ENCODE measurements at regions not wholly inside any gene's neighbourhood (a gene's known extent, or its start where the extent isn't known, plus 50 kb on each side); places are given as distances from the start of the nearest gene placed in this dataset.
"Not testable (repeated sequence)": the region's sequence is repeated elsewhere in the genome, so short reads cannot be mapped to it uniquely, and the experiment has no call there.

DNA sequence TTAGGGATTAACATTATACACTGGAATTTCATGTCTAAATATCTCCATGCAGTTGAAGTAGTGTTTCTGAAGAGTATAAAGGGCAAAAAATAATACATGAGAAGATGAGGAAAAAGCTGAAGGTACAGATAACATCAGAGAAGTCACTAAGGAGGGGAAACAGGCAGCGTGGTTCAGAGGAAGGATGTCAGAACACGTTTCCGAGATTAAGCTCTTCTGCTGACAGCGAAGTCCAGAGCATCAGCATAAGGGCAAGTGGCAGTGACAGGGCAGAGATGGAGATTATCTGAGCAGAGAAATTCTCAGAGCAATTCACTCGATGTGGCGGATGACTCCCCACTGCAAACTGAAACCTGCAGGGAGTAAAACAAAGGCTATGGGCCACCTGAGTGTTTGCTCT lies 443.2 kb upstream of the FRG1 start:
- DNase-seq = no peak

DNA sequence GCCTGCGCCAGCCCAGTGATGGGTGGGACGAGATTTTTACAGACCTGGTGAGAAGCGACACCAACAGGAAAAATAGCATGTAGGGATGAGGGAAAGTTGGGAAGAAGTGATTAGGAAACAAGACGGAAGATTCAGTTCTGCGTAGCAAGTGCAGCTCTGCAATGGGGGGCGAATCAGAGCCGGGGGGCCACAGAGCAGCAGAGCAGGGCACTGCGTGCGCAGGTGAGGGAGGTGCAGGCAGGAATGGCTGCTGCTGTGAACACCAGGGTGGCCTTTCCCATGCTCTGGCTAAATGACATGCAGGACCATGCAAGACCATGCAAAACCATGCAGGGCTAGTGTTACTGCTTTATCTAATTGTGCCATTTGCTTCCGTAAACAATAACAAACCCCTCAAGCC lies 442.7 kb upstream of the FRG1 start:
- DNase-seq = no peak

DNA sequence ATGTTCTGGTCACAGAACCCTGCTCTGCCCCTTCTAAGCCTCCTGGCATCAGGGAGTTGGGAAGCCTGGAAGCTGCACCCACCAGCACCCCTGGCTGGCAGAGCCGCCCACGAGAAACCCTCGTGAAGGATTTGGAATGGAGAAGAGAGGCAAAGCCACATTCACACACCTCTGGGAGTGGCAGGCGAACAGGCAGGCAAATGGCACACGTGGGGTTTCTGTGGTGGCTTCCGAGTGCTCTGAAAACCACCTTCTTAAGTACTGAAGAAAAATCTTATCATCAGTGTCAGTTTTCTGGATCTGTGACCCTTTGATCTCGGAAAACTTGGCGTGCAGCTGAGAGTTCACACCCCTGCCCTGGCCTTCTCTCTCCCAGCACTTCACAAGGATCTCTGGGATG lies 442.2 kb upstream of the FRG1 start:
- no peak for DNase-seq

DNA sequence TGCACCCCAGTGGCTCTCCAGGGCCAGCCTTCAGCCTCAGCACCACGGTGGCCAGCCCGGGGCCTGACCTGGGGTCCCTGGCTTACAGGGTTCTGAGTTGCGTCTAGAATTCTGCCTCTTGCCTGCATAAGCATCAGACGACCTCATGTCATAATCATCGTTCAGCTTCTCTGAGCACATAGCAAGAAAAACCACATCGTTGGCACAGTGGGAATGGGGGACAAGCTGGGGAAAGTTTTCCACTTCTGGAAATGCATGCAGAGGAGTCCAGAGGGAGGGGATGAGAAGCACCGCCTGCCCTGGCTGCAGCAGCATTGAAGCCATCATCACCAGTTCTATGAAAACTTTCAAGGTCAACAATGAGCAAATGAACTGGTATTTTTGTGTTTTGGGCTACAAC lies 441.0 kb upstream of the FRG1 start:
- DNase-seq = no peak

- no peak for DNase-seq
Measured at GRCh38 chr4:189500970-189501369, 439.7 kb upstream of the FRG1 start.

GRCh38 chr4:189502841-189503435 lies 437.7 kb upstream of the FRG1 start:
- DNase-seq = no peak

GRCh38 chr4:189504220-189504619 lies 436.5 kb upstream of the FRG1 start:
- DNase-seq = no peak

DNA sequence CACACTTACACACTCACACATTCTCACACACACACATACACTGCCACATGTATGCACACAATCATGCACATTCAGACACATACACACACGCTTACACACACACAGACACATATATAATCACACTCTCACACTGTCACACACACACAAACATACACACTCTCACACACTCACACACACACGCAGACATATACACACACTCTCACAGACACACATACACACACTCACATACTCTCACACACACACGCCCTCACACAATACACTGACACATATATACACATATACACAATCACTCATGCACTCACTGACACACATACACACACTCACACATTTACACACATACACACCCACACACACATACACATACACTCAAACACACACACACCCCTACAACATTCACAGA lies 435.3 kb upstream of the FRG1 start:
- DNase-seq = no peak

DNA sequence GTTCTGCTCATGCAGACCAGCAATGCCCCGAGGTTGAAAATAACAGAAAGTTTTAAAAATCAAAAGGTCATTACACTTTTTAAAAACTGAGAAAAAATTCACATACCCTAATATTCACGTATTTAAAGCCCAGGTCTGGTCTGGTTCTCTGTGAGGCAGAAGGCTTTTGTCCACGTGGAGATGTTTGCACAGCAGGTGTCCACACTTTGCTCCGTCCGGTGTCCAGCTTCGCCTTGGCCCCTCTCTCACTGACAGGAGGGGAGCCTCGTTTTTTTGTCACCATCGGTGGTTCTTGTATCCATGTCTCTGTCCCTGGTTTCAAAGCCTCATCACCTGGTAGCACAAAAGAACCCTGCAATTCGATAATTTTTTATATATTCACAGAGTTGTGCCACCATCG lies 434.6 kb upstream of the FRG1 start:
- no peak for DNase-seq

DNA sequence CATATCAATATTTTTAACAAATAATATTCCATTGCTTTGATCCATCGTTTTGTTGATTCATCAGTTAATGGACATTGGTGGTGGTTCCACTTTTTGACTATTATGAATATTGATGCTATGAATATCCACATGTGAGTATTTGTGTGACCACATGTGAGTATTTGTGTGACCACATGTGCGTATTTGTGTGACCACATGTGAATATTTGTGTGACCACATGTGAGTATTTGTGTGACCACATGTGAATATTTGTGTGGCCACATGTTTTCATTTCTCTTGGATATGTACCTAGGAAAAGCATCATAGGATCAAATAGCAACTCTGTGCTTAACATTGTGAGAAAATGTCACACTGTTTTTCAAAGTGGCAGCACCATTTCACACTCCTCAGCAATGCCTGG lies 433.6 kb upstream of the FRG1 start:
- no peak for DNase-seq

- no peak for DNase-seq
Measured at GRCh38 chr4:189510601-189511000, 430.1 kb upstream of the FRG1 start.

DNA sequence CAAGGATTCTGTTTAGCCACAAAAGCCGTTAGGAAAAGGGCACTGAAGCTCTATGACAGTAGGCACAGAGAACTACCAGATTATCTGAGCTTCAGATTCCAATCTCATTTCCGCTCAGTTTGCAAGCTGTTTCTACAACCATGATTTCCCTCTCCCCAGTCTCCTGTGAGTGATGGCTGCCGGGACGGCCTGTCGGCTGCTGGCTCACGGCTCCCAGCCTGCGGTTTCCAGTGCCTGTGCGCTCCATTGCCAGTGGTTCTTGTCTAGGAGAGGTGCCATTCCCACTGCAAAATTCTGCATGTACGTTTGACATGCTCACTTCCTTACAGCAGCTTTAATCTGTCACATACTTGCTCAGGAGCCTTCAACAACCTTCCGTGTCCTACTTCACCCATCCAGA lies 429.1 kb upstream of the FRG1 start:
- DNase-seq = no peak

DNA sequence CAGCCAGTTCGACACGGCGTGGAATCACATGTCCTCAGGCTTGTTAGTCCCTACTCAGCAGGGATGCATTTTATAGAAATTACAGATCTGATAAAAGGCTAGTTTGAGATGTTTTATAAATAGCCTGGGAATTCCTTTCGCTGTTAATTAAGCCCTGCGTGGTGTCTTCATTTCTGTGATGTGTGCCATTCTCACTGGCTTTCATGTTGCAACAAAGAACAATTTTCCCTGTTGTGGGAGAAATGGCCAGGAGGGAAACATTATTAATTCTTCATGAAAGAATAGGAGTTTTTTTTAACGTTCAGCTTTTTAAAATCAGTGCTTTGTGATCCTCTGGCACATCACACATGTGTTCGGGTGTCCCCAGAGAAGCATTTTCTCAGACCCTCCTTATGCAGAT lies 427.3 kb upstream of the FRG1 start:
- DNase-seq = no peak

- no peak for DNase-seq
Measured at GRCh38 chr4:189514209-189514608, 426.5 kb upstream of the FRG1 start.

GRCh38 chr4:189516902-189517301 lies 423.8 kb upstream of the FRG1 start:
- DNase-seq = no peak

- no peak for DNase-seq
Measured at GRCh38 chr4:189519186-189519585, 421.5 kb upstream of the FRG1 start.

DNA sequence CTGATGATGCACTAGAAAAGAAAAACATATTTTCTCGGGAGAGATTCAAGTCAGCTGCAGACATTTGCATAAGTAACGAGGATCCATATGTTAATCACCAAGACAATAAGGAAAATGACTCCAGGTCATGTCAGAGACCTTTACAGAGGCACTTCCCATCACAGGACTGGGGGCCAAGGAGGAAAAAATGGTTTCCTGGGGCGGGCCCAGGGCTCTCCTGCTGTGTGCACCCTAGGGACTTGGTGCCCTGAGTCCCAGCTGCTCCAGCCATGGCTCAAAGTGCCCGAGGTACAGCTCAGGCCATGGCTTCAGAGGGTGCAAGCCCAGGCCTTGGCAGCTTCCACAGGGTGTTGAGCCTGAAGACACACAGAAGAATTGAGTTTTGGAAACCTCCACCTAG lies 415.4 kb upstream of the FRG1 start:
- no peak for DNase-seq

GRCh38 chr4:189530848-189531247 lies 409.8 kb upstream of the FRG1 start:
- DNase-seq = no peak

GRCh38 chr4:189533603-189534002 lies 407.1 kb upstream of the FRG1 start:
- no peak for DNase-seq

DNA sequence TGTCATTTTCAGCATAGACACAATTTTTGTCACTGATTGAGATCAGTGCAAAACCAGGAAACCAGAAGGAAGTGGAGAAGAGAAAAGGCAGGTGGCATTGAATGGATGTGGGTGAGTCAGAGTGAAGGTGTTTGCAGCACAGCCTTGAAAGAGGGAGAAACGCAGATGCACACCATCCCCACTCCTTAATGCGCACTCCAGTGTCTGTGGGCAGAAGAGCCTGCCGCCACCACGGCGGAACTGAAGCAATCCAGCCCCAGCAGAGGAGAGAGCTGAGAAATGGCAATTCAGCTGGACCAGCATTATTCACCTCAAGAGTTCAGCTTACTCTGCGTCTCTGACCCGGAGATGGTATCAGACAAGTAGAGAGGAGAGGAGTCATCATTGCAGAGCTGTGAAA lies 393.1 kb upstream of the FRG1 start:
- DNase-seq = no peak

DNA sequence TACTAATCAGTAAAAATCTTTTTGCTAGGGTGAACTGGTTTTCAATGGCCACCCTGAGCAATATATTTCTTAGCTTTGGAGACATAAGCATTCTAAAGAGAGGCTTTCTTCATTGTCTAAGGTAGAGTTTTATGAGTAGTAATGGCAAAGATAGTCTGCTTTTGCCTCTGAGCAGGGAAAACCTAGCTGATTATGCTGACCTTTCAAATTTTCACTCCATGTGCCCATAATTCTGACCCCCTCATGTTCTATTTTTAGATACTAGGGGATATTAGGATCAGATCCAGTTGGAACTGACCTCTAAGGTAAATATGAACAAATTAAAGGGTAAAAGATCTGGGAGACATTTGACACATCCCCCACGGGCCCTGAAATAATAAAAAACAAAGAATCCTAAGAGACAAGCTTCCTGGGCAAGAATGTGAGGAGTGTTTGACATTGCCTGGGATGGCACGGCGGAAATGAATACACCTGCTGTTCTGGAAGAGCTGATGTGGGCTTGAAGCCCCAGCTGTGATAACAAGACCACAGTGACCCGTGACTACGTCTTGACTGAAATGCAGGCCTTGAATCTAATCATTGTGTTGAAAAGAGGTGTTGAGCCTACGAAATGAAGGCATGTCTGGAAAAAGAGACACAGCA lies 392.1 kb upstream of the FRG1 start:
- no peak for DNase-seq

DNA sequence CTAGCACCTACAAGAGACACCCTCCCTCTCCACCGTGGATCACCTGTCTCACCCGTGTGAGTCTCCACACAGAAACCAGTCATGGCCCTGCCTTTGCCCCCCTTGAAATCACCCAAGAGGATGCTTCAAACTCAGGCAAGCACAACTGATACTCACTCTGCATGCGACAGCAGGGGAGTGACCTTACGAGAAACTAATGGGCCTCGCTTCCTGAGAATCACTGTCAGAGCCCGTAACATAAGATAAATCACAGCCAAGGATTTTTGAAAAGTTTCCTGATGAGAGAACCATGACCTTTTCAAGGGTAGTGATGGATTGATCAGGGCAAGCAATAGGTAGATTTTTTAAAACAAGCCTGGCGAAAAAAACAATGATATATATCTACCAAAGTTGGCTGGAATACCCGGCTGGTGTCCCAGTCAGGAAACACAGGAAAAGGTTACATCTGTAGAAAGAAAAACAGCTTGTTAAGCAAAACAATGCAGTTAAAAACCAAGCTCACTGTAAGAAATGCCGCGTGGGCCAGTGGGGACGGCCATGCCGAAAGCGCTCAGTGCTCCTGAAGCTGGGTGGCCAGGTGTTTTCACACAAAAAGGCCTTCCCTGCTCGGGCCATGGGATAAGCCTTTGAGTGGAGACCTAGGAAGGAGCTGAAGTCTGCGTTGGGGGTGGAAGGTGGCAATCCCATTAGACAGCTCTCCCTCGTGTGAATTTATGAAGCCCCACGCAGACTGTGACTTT lies 388.6 kb upstream of the FRG1 start:
- DNase-seq = not testable (repeated sequence)

DNA sequence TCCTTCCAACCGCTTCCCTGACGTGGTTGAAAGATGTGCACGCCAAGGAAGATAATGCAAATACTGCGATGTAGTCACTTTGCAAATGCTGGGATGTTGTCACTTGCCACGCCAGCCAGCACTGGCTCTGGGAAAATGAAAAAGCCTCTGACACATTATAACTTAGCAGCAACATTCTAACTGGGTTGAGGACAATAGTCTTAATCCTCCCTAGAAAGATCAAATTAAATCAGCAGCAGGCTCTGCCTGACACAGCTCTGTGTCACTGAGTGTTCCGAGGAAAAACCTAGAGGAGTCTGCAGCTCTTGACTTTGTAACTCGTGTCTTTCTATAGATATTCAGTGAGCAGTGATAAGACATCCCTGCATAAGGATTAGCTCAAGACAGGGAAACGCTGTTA lies 380.1 kb upstream of the FRG1 start:
- not testable (repeated sequence) for DNase-seq

DNA sequence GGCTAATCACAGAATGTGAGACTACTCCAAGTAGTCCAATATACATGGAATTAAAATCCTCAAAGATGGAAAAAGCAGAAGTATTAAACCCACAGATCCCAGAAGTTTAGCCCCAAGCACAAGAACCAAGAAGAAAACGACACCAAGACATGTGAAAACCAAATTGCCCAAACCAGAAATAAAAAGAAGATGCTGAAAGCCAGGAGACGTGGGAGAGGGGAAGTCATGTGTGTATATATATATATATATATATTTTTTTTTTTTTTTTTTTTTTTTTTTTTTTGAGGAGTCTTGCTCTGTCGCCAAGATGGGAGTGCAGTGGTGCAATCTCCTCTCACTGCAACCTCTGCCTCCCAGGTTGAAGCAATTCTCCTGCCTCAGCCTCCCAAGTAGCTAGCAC lies 376.9 kb upstream of the FRG1 start:
- not testable (repeated sequence) for DNase-seq

GRCh38 chr4:189566271-189566670 lies 374.4 kb upstream of the FRG1 start:
- DNase-seq = not testable (repeated sequence)

All from DMS153 (cell line).